ENCODE measurements at regions not wholly inside any gene's neighbourhood (a gene's known extent, or its start where the extent isn't known, plus 50 kb on each side); places are given as distances from the start of the nearest gene placed in this dataset.

DNA sequence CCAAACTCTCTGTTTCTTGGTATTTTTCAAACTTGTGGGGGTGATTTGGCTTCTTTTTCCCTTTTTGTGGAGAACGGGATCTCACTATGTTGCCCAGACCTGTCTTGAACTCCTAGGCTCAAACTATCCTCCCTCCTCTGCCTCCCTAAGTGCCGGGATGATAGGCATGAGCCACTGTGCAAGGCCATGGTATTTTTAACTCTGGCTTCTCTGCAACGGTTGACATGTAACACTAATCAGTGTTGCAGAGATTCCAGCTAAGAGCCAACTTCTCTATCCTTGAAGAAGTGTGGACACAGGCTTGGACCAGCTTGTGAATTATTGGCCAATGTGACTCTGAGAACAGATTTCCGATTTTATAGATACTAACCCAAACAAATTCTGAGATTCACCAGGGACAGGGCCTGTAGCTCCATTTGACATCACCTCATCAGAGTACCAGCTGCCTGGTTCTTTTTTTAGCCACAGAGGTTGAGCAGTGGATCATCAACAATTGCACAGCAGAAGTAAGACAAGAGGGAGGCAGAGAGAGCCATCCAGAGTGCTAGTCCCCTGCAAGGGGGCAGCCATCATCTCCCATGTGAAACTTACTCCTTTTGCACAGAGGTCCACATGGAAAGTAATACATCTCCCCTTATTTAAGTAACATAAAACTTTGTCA lies 98.1 kb upstream of the SYNPR start (continued):
- TF ChIP-seq SUZ12 (IDR thresholded peaks at IDR 0.05; ENCODE audit: low read length): no peak
